ENCODE measurements at regions not wholly inside any gene's neighbourhood (a gene's known extent, or its start where the extent isn't known, plus 50 kb on each side); places are given as distances from the start of the nearest gene placed in this dataset.

- Histone ChIP-seq H3K36me3 (no peaks in the 10 kb centered on the region), H3K4me3 (peak overlapping the region in 1 of 8 donors; percentile 14), H3K27me3 (replicated peaks in 1 of 7) (no peaks in the 10 kb centered on the region), H3K4me1 (peaks cover 0 to 27% (median 17%) of the 10 kb centered on the region in 6 donors), H3K27ac (peak overlapping the region in 7 of 8 donors; percentile 48 to 77 (median 64)), H3K9me3 (no peaks in the 10 kb centered on the region)
- intact Hi-C loops (cut with DNase I; ENCODE audit: low total_unique reads), result no loop called here
- WGBS, 5 donors, result 32 to 47% (median 42%) methylated on average over 13 of the region's 13 CpGs
- DNase-seq, result no peak
- TF ChIP-seq POLR2AphosphoS5 (IDR thresholded peaks at IDR 0.05) (peak in 2 of 3 donors; percentile 16 to 34), CTCF (IDR thresholded peaks at IDR 0.05 in 8 of 11, conservative IDR thresholded peaks at IDR 0.05 in 3 of 11) (no peak), POLR2A (IDR thresholded peaks at IDR 0.05) (no peak)
Measured at GRCh38 chr2:2901384-2902345, 476.0 kb downstream of the EIPR1 start.

- Histone ChIP-seq H3K4me3 (no peak overlapping the region), H3K4me1 (peaks cover 0 to 27% (median 17%) of the 10 kb centered on the region in 6 donors), H3K27ac (peak overlapping the region in 1 of 8 donors; percentile 77), H3K9me3 (no peaks in the 10 kb centered on the region), H3K27me3 (replicated peaks in 1 of 7) (no peaks in the 10 kb centered on the region), H3K36me3 (no peaks in the 10 kb centered on the region)
- TF ChIP-seq POLR2AphosphoS5 (IDR thresholded peaks at IDR 0.05) (no peak), CTCF (IDR thresholded peaks at IDR 0.05 in 8 of 11, conservative IDR thresholded peaks at IDR 0.05 in 3 of 11) (no peak), POLR2A (IDR thresholded peaks at IDR 0.05) (no peak)
- intact Hi-C loops (cut with DNase I; ENCODE audit: low total_unique reads), result no loop called here
- DNase-seq, result no peak
- 60 to 80% (median 69%) methylated on average over 4 of the region's 4 CpGs for WGBS, 5 donors
Measured at GRCh38 chr2:2899826-2900225, 477.8 kb downstream of the EIPR1 start.

- Histone ChIP-seq H3K4me1 (peaks cover 0 to 27% (median 17%) of the 10 kb centered on the region in 6 donors), H3K27ac (no peak overlapping the region), H3K27me3 (replicated peaks in 1 of 7) (no peaks in the 10 kb centered on the region), H3K9me3 (no peaks in the 10 kb centered on the region), H3K36me3 (no peaks in the 10 kb centered on the region), H3K4me3 (no peak overlapping the region)
- intact Hi-C loops (cut with DNase I; ENCODE audit: low total_unique reads), result no loop called here
- WGBS, 5 donors, result 59 to 86% (median 77%) methylated on average over 2 of the region's 2 CpGs
- no peak for DNase-seq
- no peak for TF ChIP-seq POLR2A (IDR thresholded peaks at IDR 0.05)
- TF ChIP-seq POLR2AphosphoS5 (IDR thresholded peaks at IDR 0.05), result no peak
- TF ChIP-seq CTCF (IDR thresholded peaks at IDR 0.05 in 8 of 11, conservative IDR thresholded peaks at IDR 0.05 in 3 of 11), result no peak
Measured at GRCh38 chr2:2898744-2899143, 478.9 kb downstream of the EIPR1 start.

- intact Hi-C loops (cut with DNase I; ENCODE audit: low total_unique reads), result no loop called here
Measured at GRCh38 chr2:2896643-2897042, 481.0 kb downstream of the EIPR1 start.

More at GRCh38 chr2:2896643-2897042, 481.0 kb downstream of the EIPR1 start:
- WGBS, 5 donors, result 88 to 93% (median 90%) methylated on average over 7 of the region's 7 CpGs
- no peak overlapping the region for H3K27ac ChIP-seq
- no peaks in the 10 kb centered on the region for H3K36me3 ChIP-seq
- TF ChIP-seq POLR2AphosphoS5 (IDR thresholded peaks at IDR 0.05) (no peak), POLR2A (IDR thresholded peaks at IDR 0.05) (no peak), CTCF (IDR thresholded peaks at IDR 0.05 in 8 of 11, conservative IDR thresholded peaks at IDR 0.05 in 3 of 11) (no peak)
- H3K9me3 ChIP-seq, result no peaks in the 10 kb centered on the region
- H3K27me3 ChIP-seq (replicated peaks in 1 of 7), result no peaks in the 10 kb centered on the region
- DNase-seq, result no peak
- peaks cover 0 to 15% (median 7%) of the 10 kb centered on the region in 6 donors for H3K4me1 ChIP-seq
- no peak overlapping the region for H3K4me3 ChIP-seq

Data from spleen (tissue), 11 donors.